OCI-LY3 (cell line): ENCODE measurements at regions not wholly inside any gene's neighbourhood (a gene's known extent, or its start where the extent isn't known, plus 50 kb on each side); places are given as distances from the start of the nearest gene placed in this dataset.

Experiments used
- H2AFZ ChIP-seq: fragments of 200-600, 300-600 bp; shearing (Covaris generic); 2 replicates; pipeline ENCODE4 v1.6.0; 2014; ENCODE audit warnings: antibody characterized with exemption, low read depth, low read length
- H3K27ac ChIP-seq: fragments of 200-600, 300-600 bp; sonication (generic); 2 replicates; pipeline ENCODE4 v1.5.1; 2014; ENCODE audit warnings: mild to moderate bottlenecking, low read length, moderate library complexity, mixed read lengths
- H3K27me3 ChIP-seq: fragments of 200-600, 300-600 bp; sonication (generic); 2 replicates; pipeline ENCODE4 v1.6.1; 2014; ENCODE audit warnings: low read depth, low read length, mixed read lengths
- H3K36me3 ChIP-seq: fragments of 200-600, 300-600 bp; sonication (generic); replicated peaks from 2 replicates; pipeline ENCODE3; 2014; ENCODE audit warnings: low read depth, low read length, mixed read lengths
- H3K4me1 ChIP-seq: fragments of 300-600, 200-600 bp; sonication (generic); 2 replicates; pipeline ENCODE4 v1.6.1; 2014; ENCODE audit warnings: low read length, mixed read lengths
- H3K4me2 ChIP-seq: fragments of 200-600, 300-600 bp; sonication (generic); 2 replicates; pipeline ENCODE4 v1.6.1; 2014; ENCODE audit warnings: low read length, mixed read lengths
- H3K4me3 ChIP-seq: fragments of 300-600, 200-600 bp; sonication (generic); 2 replicates; pipeline ENCODE4 v1.5.1; 2014; ENCODE audit warnings: antibody characterized with exemption, mild to moderate bottlenecking, low read length, moderate library complexity
- H3K79me2 ChIP-seq: fragments of 300-600, 200-600 bp; shearing (Covaris generic); 2 replicates; pipeline ENCODE4 v1.6.1; 2014; ENCODE audit warnings: mild to moderate bottlenecking, low read length, mixed read lengths
- H3K9ac ChIP-seq: fragments of 300-600, 200-600 bp; shearing (Covaris generic); 2 replicates; pipeline ENCODE4 v1.6.0; 2014; ENCODE audit warnings: mild to moderate bottlenecking, low read length, moderate library complexity
- H3K9me3 ChIP-seq: fragments of 200-600, 300-600 bp; shearing (Covaris generic); 2 replicates; pipeline ENCODE4 v1.6.1; 2014; ENCODE audit warnings: low read length, mixed read lengths; ENCODE audit not compliant: insufficient read depth
- H4K20me1 ChIP-seq: fragments of 200-600, 300-600 bp; sonication (generic); 2 replicates; pipeline ENCODE4 v1.6.1; 2016; ENCODE audit warnings: low read length, mixed read lengths; ENCODE audit not compliant: insufficient read depth
- EZH2phosphoT487 ChIP-seq: fragments of 200-600 bp; shearing (Covaris generic); IDR thresholded peaks from 2 replicates; pipeline ENCODE4 v1.6.1; 2018; ENCODE audit warnings: antibody characterized with exemption, mixed run types, low read depth
- TF ChIP-seq, protein P1 (sequence below): fragments of 200-600, 300-600 bp; sonication (generic); IDR thresholded peaks from 2 replicates; pipeline ENCODE4 v1.5.1; 2014; ENCODE audit warnings: antibody characterized with exemption, low read length, low read depth

DNA sequence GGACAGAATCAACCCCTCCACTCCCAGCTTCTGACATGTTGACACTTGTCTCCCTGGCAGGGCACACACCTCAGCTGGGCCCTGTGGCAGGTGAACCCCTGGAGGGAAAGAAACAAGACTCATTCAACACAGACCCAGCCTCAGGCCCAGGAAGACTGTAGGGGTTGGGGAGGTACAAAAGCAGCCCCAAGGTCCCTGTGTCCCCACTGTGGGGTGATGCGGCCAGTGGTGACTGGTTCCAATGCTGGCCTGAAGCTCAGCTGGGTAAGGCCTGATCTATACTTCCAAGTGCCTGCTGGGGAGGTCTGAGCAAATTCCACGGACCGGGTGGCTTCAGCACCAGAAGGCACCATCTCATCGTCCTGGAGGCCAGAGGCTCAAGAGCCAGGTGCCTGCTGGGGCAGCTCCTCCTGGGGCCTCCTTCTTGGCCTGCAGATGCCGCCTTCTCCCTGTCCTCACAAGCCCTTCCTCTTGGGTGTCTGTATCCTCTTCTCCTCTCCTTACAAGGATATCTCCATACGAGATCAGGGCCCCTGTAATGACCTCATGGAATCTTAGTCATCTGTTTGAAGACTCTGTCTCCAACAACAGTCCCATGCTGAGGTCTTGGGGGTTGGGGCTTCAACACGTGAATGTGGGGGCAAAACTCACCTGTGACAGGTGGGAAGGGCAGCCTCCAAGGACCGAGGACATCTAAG, 1492.1 kb downstream of the BRD1 start:
- Histone ChIP-seq H3K4me1 (no peaks in the 10 kb centered on the region), H2AFZ (no peak overlapping the region), H3K9me3 (no peaks in the 10 kb centered on the region; the same call in 1 of the 2 replicates), H4K20me1 (no peaks in the 10 kb centered on the region), H3K4me2 (no peak overlapping the region), H3K9ac (no peak overlapping the region), H3K79me2 (no peaks in the 10 kb centered on the region), H3K27me3 (no peaks in the 10 kb centered on the region), H3K36me3 (no peaks in the 10 kb centered on the region), H3K4me3 (no peak overlapping the region), H3K27ac (no peak overlapping the region)
- TF ChIP-seq, protein P1, sequence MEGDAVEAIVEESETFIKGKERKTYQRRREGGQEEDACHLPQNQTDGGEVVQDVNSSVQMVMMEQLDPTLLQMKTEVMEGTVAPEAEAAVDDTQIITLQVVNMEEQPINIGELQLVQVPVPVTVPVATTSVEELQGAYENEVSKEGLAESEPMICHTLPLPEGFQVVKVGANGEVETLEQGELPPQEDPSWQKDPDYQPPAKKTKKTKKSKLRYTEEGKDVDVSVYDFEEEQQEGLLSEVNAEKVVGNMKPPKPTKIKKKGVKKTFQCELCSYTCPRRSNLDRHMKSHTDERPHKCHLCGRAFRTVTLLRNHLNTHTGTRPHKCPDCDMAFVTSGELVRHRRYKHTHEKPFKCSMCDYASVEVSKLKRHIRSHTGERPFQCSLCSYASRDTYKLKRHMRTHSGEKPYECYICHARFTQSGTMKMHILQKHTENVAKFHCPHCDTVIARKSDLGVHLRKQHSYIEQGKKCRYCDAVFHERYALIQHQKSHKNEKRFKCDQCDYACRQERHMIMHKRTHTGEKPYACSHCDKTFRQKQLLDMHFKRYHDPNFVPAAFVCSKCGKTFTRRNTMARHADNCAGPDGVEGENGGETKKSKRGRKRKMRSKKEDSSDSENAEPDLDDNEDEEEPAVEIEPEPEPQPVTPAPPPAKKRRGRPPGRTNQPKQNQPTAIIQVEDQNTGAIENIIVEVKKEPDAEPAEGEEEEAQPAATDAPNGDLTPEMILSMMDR, result no peak

DNA sequence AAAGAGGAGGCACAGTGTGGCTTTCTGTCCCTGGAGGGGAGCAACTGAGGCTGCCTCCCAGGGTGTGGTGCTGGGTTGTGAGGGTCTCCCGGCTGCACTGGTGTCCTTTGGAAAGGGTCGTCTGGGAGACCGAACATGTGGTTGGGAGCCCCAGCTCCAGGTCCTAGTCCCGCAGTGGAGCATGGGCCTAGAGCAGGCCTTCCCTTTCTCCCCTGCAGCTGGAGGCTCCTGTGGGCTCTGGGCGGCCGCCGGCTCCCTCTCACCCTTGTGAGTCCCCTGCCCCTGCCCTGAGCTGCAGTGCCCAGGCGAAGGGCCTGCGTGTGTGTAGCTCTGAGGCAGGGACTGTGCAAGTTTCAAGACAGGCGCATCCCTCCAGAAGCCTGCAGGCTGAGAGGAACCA, 1492.7 kb downstream of the BRD1 start:
- Histone ChIP-seq H3K4me1 (no peaks in the 10 kb centered on the region), H3K79me2 (no peaks in the 10 kb centered on the region), H3K9me3 (peaks cover under 1% of the 10 kb centered on the region), H4K20me1 (no peaks in the 10 kb centered on the region), H3K27me3 (no peaks in the 10 kb centered on the region), H3K9ac (no peak overlapping the region), H3K27ac (no peak overlapping the region), H2AFZ (no peak overlapping the region), H3K36me3 (no peaks in the 10 kb centered on the region), H3K4me2 (no peak overlapping the region), H3K4me3 (no peak overlapping the region)
- no peak for TF ChIP-seq EZH2phosphoT487
- TF ChIP-seq, protein P1, result no peak

DNA sequence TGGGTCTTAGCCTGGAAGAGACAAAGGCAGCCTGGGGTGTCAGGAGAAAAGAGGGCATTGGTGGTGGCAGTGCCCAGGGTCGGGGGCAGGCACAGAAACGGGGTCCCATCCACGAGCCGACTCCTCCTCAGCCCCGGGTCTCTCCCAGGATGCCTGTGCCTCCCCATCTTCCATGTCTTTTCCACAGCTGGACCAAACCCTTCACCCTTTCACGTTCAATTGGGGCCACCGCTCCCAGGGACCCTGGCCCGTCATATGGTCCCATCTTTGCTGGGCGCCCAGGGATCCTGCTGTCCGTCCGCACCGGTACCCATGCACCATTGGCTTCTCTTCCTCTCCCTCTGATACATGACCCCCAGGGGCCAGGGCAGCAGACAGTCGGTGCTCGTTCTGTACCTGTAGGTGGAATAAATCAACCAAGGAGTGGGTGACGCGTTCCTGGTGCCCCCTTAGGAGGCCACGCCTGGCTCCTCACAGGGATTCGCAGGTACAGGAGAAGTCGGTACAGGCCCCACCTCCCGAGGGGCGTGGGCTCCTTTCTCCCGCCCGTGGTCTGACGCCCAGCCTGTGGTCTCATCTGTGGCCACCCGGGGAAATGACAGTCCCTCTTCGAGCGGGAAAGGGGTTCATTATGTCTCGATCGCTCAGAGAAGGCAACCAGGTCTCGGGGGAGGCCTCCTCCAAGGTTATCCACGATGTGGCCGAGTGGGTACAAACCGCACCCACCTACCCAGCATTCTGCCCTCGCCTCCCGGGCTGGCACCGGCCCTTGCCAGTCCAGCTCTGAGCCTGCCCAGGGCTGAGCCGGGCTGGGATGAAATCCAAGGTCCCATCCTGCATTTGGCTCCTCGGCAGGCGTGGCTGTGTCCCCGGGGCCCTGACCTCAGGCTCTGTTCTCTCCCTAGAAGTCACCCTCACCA, 1493.6 kb downstream of the BRD1 start:
- Histone ChIP-seq H3K4me3 (no peak overlapping the region), H3K27ac (no peak overlapping the region), H3K4me2 (no peak overlapping the region), H3K36me3 (no peaks in the 10 kb centered on the region), H2AFZ (no peak overlapping the region), H3K4me1 (no peaks in the 10 kb centered on the region), H4K20me1 (no peaks in the 10 kb centered on the region), H3K27me3 (no peaks in the 10 kb centered on the region), H3K79me2 (no peaks in the 10 kb centered on the region), H3K9me3 (peaks cover 10% of the 10 kb centered on the region), H3K9ac (no peak overlapping the region)
- TF ChIP-seq, protein P1, result no peak
- no peak for TF ChIP-seq EZH2phosphoT487

DNA sequence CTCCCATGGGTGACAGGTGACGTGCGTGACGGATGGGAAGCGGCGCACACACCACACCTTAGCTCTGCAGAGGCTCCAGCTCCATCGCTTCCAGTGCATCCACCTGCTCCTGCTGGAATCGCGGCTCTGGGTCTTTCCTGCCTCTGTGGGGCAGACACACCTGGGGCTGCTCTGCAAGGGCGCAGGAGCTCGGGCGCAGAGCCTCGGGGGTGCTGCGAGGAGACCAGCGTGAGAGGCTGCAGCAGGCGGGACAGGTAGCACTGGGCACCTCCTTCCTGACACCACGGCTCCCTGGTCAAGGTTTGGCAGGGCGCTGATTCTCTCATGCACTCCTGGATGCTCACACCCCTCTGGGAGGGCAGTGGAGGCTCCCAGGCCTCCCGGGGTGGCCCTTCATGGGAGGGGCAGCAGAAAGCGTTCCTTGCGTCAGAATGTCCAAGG, 1494.3 kb downstream of the BRD1 start:
- H3K4me1 ChIP-seq, result no peaks in the 10 kb centered on the region
- no peaks in the 10 kb centered on the region for H4K20me1 ChIP-seq
- no peaks in the 10 kb centered on the region for H3K36me3 ChIP-seq
- H3K27me3 ChIP-seq, result no peaks in the 10 kb centered on the region
- H3K9ac ChIP-seq, result no peak overlapping the region
- TF ChIP-seq, protein P1, result no peak
- TF ChIP-seq EZH2phosphoT487, result no peak
- H2AFZ ChIP-seq, result no peak overlapping the region
- peaks cover 10% of the 10 kb centered on the region for H3K9me3 ChIP-seq
- no peak overlapping the region for H3K4me3 ChIP-seq
- no peak overlapping the region for H3K4me2 ChIP-seq
- H3K79me2 ChIP-seq, result no peaks in the 10 kb centered on the region
- H3K27ac ChIP-seq, result no peak overlapping the region
